ENCODE measurements at regions not wholly inside any gene's neighbourhood (a gene's known extent, or its start where the extent isn't known, plus 50 kb on each side); places are given as distances from the start of the nearest gene placed in this dataset.
A peak's percentile ranks its signal among the peaks of the same experiment; 100 is the strongest.

DNA sequence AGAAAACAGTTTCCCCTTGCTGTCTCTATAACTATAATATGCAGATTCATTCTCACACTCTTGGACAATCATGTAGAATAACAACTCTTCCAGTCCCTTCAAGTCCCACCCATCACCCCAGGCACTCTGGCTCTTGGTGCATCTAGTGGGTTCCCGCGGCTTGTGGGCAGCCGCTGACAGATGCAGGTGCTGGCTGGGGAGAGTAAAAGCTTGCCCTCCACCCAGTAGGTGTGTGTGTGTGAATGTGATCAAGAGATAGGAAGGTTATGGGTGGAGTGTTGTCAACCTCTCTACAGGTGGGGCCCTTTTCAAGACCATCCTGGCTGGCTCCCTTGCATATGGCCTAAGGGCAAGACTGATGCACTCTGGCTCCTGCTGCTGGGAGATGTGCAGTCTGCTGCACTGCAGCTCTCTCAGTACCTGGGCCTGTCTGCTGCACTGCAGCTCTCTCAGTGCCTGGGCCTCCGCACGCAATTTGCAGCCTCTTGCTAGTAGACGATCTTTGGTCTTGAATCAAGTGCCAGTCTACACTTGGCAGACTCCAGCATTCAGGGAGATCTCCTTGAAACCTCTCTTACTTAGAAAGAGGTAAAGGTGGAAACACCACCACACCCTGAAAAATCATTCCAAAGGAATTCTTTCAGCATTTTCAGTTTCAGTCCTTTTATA is 189.7 kb upstream of the GDNF start:
- no peaks in the 10 kb centered on the region for H3K9me3 ChIP-seq
- intact Hi-C loops (cut with DNase I): no loop called here
- 94% methylated on average over 6 of the region's 6 CpGs for WGBS
- H3K27ac ChIP-seq (replicated peaks in 1 of 4): no peak overlapping the region
- H3K36me3 ChIP-seq: no peaks in the 10 kb centered on the region
- no peak for TF ChIP-seq POLR2AphosphoS5 (IDR thresholded peaks at IDR 0.05)
- no peak overlapping the region for H3K4me3 ChIP-seq
- peak; percentile 84 for DNase-seq (ENCODE audit: extremely low spot score)
- no peaks in the 10 kb centered on the region for H3K4me1 ChIP-seq
- H3K27me3 ChIP-seq: no peaks in the 10 kb centered on the region

DNA sequence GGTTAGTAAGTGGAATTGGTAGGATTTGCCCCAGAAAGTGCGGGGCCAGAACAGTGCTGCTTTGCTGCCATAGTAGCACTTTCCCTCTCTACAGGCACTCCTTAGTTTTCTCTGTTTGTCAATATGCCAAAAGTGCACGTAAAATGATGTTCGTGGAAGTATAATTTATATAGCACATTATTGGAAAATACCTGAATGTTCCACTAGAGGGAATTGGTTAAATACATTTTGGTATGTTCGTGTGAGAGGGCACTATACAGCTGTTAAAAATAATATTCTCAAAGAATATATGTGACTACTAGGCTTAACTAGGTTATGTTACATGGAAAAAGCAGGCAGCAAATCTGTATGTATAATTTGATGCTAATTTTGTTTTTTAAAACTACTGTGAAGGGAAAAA is 184.0 kb upstream of the GDNF start:
- no peaks in the 10 kb centered on the region for H3K9me3 ChIP-seq
- H3K27ac ChIP-seq (replicated peaks in 1 of 4): no peak overlapping the region
- TF ChIP-seq, protein P1, sequence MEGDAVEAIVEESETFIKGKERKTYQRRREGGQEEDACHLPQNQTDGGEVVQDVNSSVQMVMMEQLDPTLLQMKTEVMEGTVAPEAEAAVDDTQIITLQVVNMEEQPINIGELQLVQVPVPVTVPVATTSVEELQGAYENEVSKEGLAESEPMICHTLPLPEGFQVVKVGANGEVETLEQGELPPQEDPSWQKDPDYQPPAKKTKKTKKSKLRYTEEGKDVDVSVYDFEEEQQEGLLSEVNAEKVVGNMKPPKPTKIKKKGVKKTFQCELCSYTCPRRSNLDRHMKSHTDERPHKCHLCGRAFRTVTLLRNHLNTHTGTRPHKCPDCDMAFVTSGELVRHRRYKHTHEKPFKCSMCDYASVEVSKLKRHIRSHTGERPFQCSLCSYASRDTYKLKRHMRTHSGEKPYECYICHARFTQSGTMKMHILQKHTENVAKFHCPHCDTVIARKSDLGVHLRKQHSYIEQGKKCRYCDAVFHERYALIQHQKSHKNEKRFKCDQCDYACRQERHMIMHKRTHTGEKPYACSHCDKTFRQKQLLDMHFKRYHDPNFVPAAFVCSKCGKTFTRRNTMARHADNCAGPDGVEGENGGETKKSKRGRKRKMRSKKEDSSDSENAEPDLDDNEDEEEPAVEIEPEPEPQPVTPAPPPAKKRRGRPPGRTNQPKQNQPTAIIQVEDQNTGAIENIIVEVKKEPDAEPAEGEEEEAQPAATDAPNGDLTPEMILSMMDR (IDR thresholded peaks at IDR 0.05): peak in 2 of 3 experiments; percentile 14 to 31
- TF ChIP-seq POLR2AphosphoS5 (IDR thresholded peaks at IDR 0.05): no peak
- H3K27me3 ChIP-seq: no peaks in the 10 kb centered on the region
- DNase-seq (ENCODE audit: extremely low spot score): no peak
- H3K4me1 ChIP-seq: no peaks in the 10 kb centered on the region
- intact Hi-C loops (cut with DNase I): no loop called here
- no peak overlapping the region for H3K4me3 ChIP-seq
- no peaks in the 10 kb centered on the region for H3K36me3 ChIP-seq
- 57% methylated on average over 4 of the region's 4 CpGs for WGBS

DNA sequence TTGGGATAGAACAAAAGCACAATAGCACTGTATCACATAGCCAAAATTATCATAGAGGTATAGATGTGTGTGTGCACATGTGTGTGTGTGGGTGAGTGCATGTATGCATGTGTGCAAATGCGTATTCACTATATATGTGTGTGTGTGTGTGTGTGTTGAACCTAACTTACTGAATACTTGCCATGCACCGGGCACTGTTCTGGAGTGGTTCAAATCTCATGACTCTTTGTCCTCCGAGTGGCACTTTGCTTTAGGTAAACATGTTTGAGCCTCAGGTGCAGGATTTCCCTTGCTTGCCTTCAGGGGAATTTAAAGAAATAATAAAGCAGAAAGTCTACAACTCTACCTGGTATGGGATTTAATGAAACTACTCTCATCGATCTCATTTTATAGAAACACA is 183.5 kb upstream of the GDNF start:
- no peak overlapping the region for H3K27ac ChIP-seq (replicated peaks in 1 of 4)
- H3K4me1 ChIP-seq: no peaks in the 10 kb centered on the region
- TF ChIP-seq POLR2AphosphoS5 (IDR thresholded peaks at IDR 0.05) (no peak), EP300 (IDR thresholded peaks at IDR 0.05) (no peak), POLR2A (IDR thresholded peaks at IDR 0.05; ENCODE audit: low read depth) (no peak)
- TF ChIP-seq, protein P1 (IDR thresholded peaks at IDR 0.05): no peak
- H3K27me3 ChIP-seq: no peaks in the 10 kb centered on the region
- no peaks in the 10 kb centered on the region for H3K36me3 ChIP-seq
- 84% methylated on average over 4 of the region's 4 CpGs for WGBS
- intact Hi-C loops (cut with DNase I): no loop called here
- H3K9me3 ChIP-seq: no peaks in the 10 kb centered on the region
- H3K4me3 ChIP-seq: no peak overlapping the region
- DNase-seq (ENCODE audit: extremely low spot score): peak; percentile 75

DNA sequence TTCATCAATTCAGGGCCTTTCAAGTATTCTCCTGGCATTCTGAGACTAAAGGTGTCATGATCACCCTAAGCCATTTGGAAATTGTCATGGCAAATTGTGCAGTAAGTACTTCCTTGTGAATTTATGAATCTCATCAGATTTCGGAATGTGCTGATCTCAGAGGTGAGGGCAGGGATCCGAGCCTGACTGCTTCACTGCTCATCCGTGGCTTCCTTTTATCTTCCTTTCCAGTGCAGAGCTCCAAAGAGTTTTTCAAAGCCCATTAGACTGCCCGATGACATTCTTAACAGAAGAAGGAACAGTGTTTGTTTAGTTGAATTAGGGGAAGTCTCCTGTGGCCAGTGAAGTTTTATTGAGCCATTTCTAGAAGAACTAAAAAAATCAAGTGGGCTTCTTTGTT is 182.8 kb upstream of the GDNF start:
- Histone ChIP-seq H3K27me3 (no peaks in the 10 kb centered on the region), H3K4me1 (no peaks in the 10 kb centered on the region), H3K36me3 (no peaks in the 10 kb centered on the region), H3K4me3 (no peak overlapping the region), H3K9me3 (no peaks in the 10 kb centered on the region), H3K27ac (replicated peaks in 1 of 4) (no peak overlapping the region)
- DNase-seq (ENCODE audit: extremely low spot score): peak; percentile 66
- TF ChIP-seq POLR2AphosphoS5 (IDR thresholded peaks at IDR 0.05): no peak
- TF ChIP-seq, protein P1 (IDR thresholded peaks at IDR 0.05): no peak
- no peak for TF ChIP-seq EP300 (IDR thresholded peaks at IDR 0.05)
- intact Hi-C loops (cut with DNase I): no loop called here
- WGBS: 67% methylated on average over 4 of the region's 4 CpGs

DNA sequence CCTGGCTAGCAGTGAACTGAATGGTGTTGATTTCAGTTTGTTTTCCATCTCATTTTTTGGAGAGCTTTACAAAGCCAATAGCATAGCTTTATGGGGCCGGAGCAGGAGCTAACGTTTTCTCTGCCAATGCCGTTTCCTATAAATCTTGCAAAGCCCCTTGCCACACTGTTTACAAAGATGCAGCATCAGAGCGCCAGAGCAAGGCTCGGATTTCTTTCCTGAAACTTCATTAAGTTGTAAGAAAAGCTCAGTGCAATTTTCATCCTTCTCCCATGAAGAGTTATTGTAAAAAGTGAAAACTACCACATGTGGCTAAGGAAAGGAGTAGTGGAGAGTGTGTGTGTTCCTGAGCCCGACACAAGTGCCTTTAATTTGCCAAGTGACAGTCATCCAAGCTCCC is 178.2 kb upstream of the GDNF start:
- H3K36me3 ChIP-seq: no peaks in the 10 kb centered on the region
- no peaks in the 10 kb centered on the region for H3K27me3 ChIP-seq
- no peaks in the 10 kb centered on the region for H3K9me3 ChIP-seq
- H3K4me1 ChIP-seq: no peaks in the 10 kb centered on the region
- TF ChIP-seq, protein P1 (IDR thresholded peaks at IDR 0.05): no peak
- no peak for TF ChIP-seq EP300 (IDR thresholded peaks at IDR 0.05)
- TF ChIP-seq POLR2A (IDR thresholded peaks at IDR 0.05; ENCODE audit: low read depth): no peak
- TF ChIP-seq POLR2AphosphoS5 (IDR thresholded peaks at IDR 0.05): no peak
- DNase-seq (ENCODE audit: extremely low spot score): peak; percentile 87
- WGBS: 81% methylated on average over 6 of the region's 6 CpGs
- no peak overlapping the region for H3K27ac ChIP-seq (replicated peaks in 1 of 4)
- intact Hi-C loops (cut with DNase I): no loop called here
- H3K4me3 ChIP-seq: no peak overlapping the region
